H1 (cell line): ENCODE measurements at regions not wholly inside any gene's neighbourhood (a gene's known extent, or its start where the extent isn't known, plus 50 kb on each side); places are given as distances from the start of the nearest gene placed in this dataset.
A peak's percentile ranks its signal among the peaks of the same experiment; 100 is the strongest.

ENCODE experiments used
- CTCF ChIA-PET: fragments of 300-600 bp; sonication (Branson Sonifier 250); formaldehyde crosslinking; loops from one replicate; lab custom pipeline; 2021; ENCODE audit not compliant: partially characterized antibody; lab: Charles Lee
- POLR2A ChIA-PET: fragments of 300-600 bp; sonication (Branson Sonifier 250); formaldehyde crosslinking; loops from one replicate; lab custom pipeline; 2021; ENCODE audit warnings: inconsistent platforms; ENCODE audit not compliant: partially characterized antibody; lab: Charles Lee
- DNase-seq, 2 experiments: peaks; one replicate each; pipeline versions ENCODE4 v3.0.0 to v3.0.0-alpha.2; 2010 to 2022; ENCODE audit warnings: low spot score in 2 of 2, low read depth in 1 of 2, mixed read lengths in 1 of 2
- FAIRE-seq: peaks from 2 replicates; lab custom pipeline; 2011; peaks lifted over from hg19 to GRCh38; lab: Jason Lieb, UNC
- H2AFZ ChIP-seq: 2 replicates; pipeline ENCODE4 v1.8.1; 2012; ENCODE audit warnings: low read length, inconsistent platforms
- H2AK5ac ChIP-seq: 2 replicates; pipeline ENCODE4 v1.6.1; 2013; ENCODE audit warnings: low read depth, low read length
- H2BK120ac ChIP-seq: replicated peaks from 2 replicates; pipeline ENCODE3; 2013; ENCODE audit warnings: low read depth, low read length, inconsistent platforms
- H2BK12ac ChIP-seq: 2 replicates; pipeline ENCODE4 v1.6.1; 2013; ENCODE audit warnings: low read depth, low read length
- H2BK15ac ChIP-seq: 2 replicates; pipeline ENCODE4 v1.6.1; 2013; ENCODE audit warnings: low read length
- H2BK20ac ChIP-seq: 2 replicates; pipeline ENCODE4 v1.6.1; 2013; ENCODE audit warnings: low read length
- H2BK5ac ChIP-seq: 2 replicates; pipeline ENCODE4 v1.6.1; 2013; ENCODE audit warnings: low read depth, low read length
- H3K14ac ChIP-seq: 2 replicates; pipeline ENCODE4 v1.6.1; 2013; ENCODE audit warnings: inconsistent platforms; ENCODE audit not compliant: insufficient read length
- H3K18ac ChIP-seq: 2 replicates; pipeline ENCODE4 v1.6.1; 2013; ENCODE audit warnings: low read length; ENCODE audit errors: extremely low read depth
- H3K23ac ChIP-seq: 2 replicates; pipeline ENCODE4 v1.6.1; 2013; ENCODE audit warnings: inconsistent platforms; ENCODE audit not compliant: insufficient read length
- H3K23me2 ChIP-seq: 2 replicates; pipeline ENCODE4 v1.6.1; 2013; ENCODE audit warnings: low read depth, low read length
- H3K27ac ChIP-seq: 2 replicates; pipeline ENCODE4 v1.6.1; 2011; ENCODE audit warnings: low read depth, low read length, inconsistent platforms
- H3K27me3 ChIP-seq, 4 experiments: replicated peaks in 1 of 4; 1 replicate in 1 of 4; 2 replicates in 3 of 4; pipeline versions ENCODE4 v1.6.1 to v1.8.1; 2011 to 2013; ENCODE audit warnings: low read length in 3 of 4, mild to moderate bottlenecking in 3 of 4, inconsistent platforms in 2 of 4, mixed read lengths in 2 of 4, moderate library complexity in 1 of 4; ENCODE audit not compliant: control insufficient read depth in 3 of 4, insufficient read depth in 3 of 4; ENCODE audit errors: extremely low read depth in 1 of 4
- H3K36me3 ChIP-seq, 4 experiments: 2 replicates each; pipeline versions ENCODE4 v1.6.1 to v1.8.1; 2011 to 2013; ENCODE audit warnings: mild to moderate bottlenecking in 4 of 4, low read length in 3 of 4, moderate library complexity in 2 of 4, control low read depth in 1 of 4, inconsistent platforms in 1 of 4; ENCODE audit not compliant: insufficient read depth in 4 of 4, control insufficient read depth in 2 of 4
- H3K4ac ChIP-seq: replicated peaks from 2 replicates; pipeline ENCODE3; 2013; ENCODE audit warnings: low read length, low read depth, mixed read lengths, inconsistent platforms; ENCODE audit not compliant: insufficient read length
- H3K4me1 ChIP-seq, 4 experiments: replicated peaks in 1 of 4; 1 replicate in 1 of 4; 2 replicates in 3 of 4; pipeline versions ENCODE4 v1.6.1 to v1.8.1; 2011 to 2013; ENCODE audit warnings: low read length in 3 of 4, inconsistent platforms in 2 of 4, mixed read lengths in 1 of 4; ENCODE audit not compliant: insufficient read depth in 4 of 4, control insufficient read depth in 3 of 4
- H3K4me2 ChIP-seq, 2 experiments: 2 replicates each; pipeline versions ENCODE4 v1.6.1 to v1.8.1; 2011 to 2013; ENCODE audit warnings: low read depth in 2 of 2, low read length in 2 of 2, control low read depth in 1 of 2, inconsistent platforms in 1 of 2, mild to moderate bottlenecking in 1 of 2; ENCODE audit not compliant: insufficient read depth in 1 of 2
- H3K4me3 ChIP-seq, 4 experiments: fragments of 200-600, 300-600 bp in 1 of 4; sonication (generic), shearing (Covaris generic), sonication (Bioruptor Twin) in 1 of 4; 2 replicates each; pipeline versions ENCODE4 v1.5.1 to v1.8.1; 2011 to 2016; ENCODE audit warnings: low read length in 4 of 4, low read depth in 3 of 4, control low read depth in 2 of 4, inconsistent platforms in 2 of 4, mild to moderate bottlenecking in 2 of 4, mixed read lengths in 1 of 4, moderate library complexity in 1 of 4; ENCODE audit not compliant: insufficient read depth in 2 of 4; ENCODE audit errors: extremely low read depth in 1 of 4
- H3K56ac ChIP-seq: replicated peaks from 2 replicates; pipeline ENCODE3; 2013; ENCODE audit warnings: low read depth, mild to moderate bottlenecking, mixed read lengths, low read length, inconsistent platforms; ENCODE audit not compliant: insufficient read length
- H3K79me1 ChIP-seq: 2 replicates; pipeline ENCODE4 v1.6.1; 2013; ENCODE audit warnings: low read depth, low read length, control low read depth
- H3K79me2 ChIP-seq, 2 experiments: 2 replicates each; pipeline versions ENCODE4 v1.6.1 to v1.8.1; 2012 to 2013; ENCODE audit warnings: low read length in 2 of 2, mild to moderate bottlenecking in 2 of 2, inconsistent platforms in 1 of 2; ENCODE audit not compliant: insufficient read depth in 2 of 2, control insufficient read depth in 1 of 2
- H3K9ac ChIP-seq, 4 experiments: replicated peaks in 1 of 4; 1 replicate in 1 of 4; 2 replicates in 3 of 4; pipeline versions ENCODE4 v1.6.1 to v1.8.1; 2011 to 2013; ENCODE audit warnings: low read depth in 3 of 4, low read length in 3 of 4, control low read depth in 2 of 4, mild to moderate bottlenecking in 2 of 4, moderate library complexity in 2 of 4, inconsistent platforms in 1 of 4; ENCODE audit errors: extremely low read depth in 1 of 4
- H3K9me3 ChIP-seq, 2 experiments: 2 replicates each; pipeline versions ENCODE4 v1.6.1 to v1.8.1; 2012 to 2013; ENCODE audit warnings: mild to moderate bottlenecking in 2 of 2, moderate library complexity in 2 of 2, control low read depth in 1 of 2, inconsistent platforms in 1 of 2, low read depth in 1 of 2, low read length in 1 of 2, mixed read lengths in 1 of 2; ENCODE audit not compliant: insufficient read depth in 2 of 2
- H4K20me1 ChIP-seq, 2 experiments: replicated peaks in 1 of 2; 2 replicates each; pipeline versions ENCODE3 to v1.8.1; 2011 to 2013; ENCODE audit warnings: inconsistent platforms in 2 of 2, low read length in 2 of 2, mild to moderate bottlenecking in 1 of 2; ENCODE audit not compliant: insufficient read depth in 2 of 2, control insufficient read depth in 1 of 2
- H4K5ac ChIP-seq: 2 replicates; pipeline ENCODE4 v1.6.1; 2013; ENCODE audit warnings: low read length, low read depth, mixed read lengths, inconsistent platforms; ENCODE audit not compliant: insufficient read length
- H4K8ac ChIP-seq: 2 replicates; pipeline ENCODE4 v1.8.0; 2013; ENCODE audit warnings: mild to moderate bottlenecking, moderate library complexity, low read length, inconsistent platforms; ENCODE audit not compliant: insufficient read depth; ENCODE audit errors: extremely low read depth
- H4K91ac ChIP-seq: replicated peaks from 2 replicates; pipeline ENCODE3; 2013; ENCODE audit warnings: low read length, mixed read lengths, inconsistent platforms; ENCODE audit not compliant: insufficient read length
- KDM1A ChIP-seq: fragments of 200-600, 300-600 bp; sonication (generic); IDR thresholded peaks from 2 replicates; pipeline ENCODE4 v1.7.1; 2016; ENCODE audit warnings: mild to moderate bottlenecking, low read length, borderline replicate concordance
- TAF7 ChIP-seq: optimal IDR thresholded peaks from 2 replicates; pipeline ENCODE3; 2011; ENCODE audit warnings: low read depth, mild to moderate bottlenecking, inconsistent platforms, low read length, moderate library complexity, borderline replicate concordance
- WGBS, 2 experiments: shearing (Covaris generic) in 1 of 2; methylation state at CpG; one replicate each; pipeline versions ENCODE4 v1.1.6 to v1.1.7; 2013 to 2015; ENCODE audit warnings: low lambda C conversion rate in 2 of 2, mixed read lengths in 2 of 2, inconsistent platforms in 1 of 2, low coverage in 1 of 2, missing lambda C conversion rate in 1 of 2; ENCODE audit not compliant: insufficient replicate concordance in 2 of 2, insufficient coverage in 1 of 2, insufficient read length in 1 of 2; ENCODE audit errors: extremely low coverage in 1 of 2, missing lambda C conversion rate in 1 of 2; 5-methylcytosine and 5-hydroxymethylcytosine counted together

DNA sequence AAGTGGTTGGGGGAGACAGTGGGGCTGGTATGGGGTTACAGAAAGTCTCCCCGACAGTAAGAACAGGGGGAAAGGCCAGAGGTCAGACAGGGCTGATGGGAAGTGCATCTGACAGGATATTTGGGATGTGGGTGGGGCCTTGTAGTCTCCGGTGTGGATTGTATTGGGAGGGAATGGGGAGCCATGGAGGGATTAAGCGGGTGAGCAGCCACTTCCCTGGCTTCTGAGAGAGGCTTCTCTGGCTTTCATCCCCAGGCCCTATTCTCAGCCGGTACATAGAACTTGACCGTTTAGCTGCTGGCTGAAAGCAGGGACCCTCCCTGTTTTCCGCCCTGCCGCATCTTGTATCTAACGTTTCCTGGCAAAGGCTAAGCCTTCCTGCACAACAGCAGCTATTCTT, 222.0 kb upstream of the LHX5 start:
- no peak overlapping the region for H2BK120ac ChIP-seq
- no peak overlapping the region for H3K18ac ChIP-seq
- no peak for DNase-seq
- POLR2A ChIA-PET = interaction anchor here (0.6 kb wide), 1 partner anchor 236 kb away, joined by 3 read pairs; no protein-coding TSS in a partner anchor
- CTCF ChIA-PET = interaction anchor here (0.7 to 2.2 kb wide), 3 partner anchors 17 to 346 kb away, joined by 3 to 7 read pairs (median 6); no protein-coding TSS in a partner anchor
- no peak overlapping the region for H2BK12ac ChIP-seq
- H3K4ac ChIP-seq = no peak overlapping the region
- 92% methylated on average over 8 of the region's 8 CpGs; no CpG with 5 or more reads in 1 of the 2 experiments for WGBS, 2 experiments
- H2BK15ac ChIP-seq = no peak overlapping the region
- no peaks in the 10 kb centered on the region for H3K79me2 ChIP-seq
- no peak overlapping the region for H4K5ac ChIP-seq
- no peak overlapping the region for H3K56ac ChIP-seq
- H3K4me1 ChIP-seq = peaks cover 0 to 15% (median 3%) of the 10 kb centered on the region in 4 experiments; a peak in 6 of 7 replicates
- H3K14ac ChIP-seq = no peak overlapping the region
- TF ChIP-seq TAF7 (no peak), KDM1A (peak; percentile 51; the same call in 1 of the 2 replicates)
- TF ChIP-seq, all 59 proteins: peak for 1
- Histone ChIP-seq H2BK20ac (no peak overlapping the region), H3K23me2 (no peaks in the 10 kb centered on the region), H3K9me3 (no peaks in the 10 kb centered on the region), H3K27me3 (no peaks in the 10 kb centered on the region; a peak in 2 of 7 replicates), H4K20me1 (no peaks in the 10 kb centered on the region), H3K79me1 (no peaks in the 10 kb centered on the region), H2BK5ac (no peak overlapping the region), H3K36me3 (no peaks in the 10 kb centered on the region), H4K8ac (no peak overlapping the region), H4K91ac (no peak overlapping the region), H3K23ac (no peak overlapping the region), H3K4me3 (no peak overlapping the region), H3K9ac (no peak overlapping the region), H2AK5ac (no peak overlapping the region), H3K4me2 (no peak overlapping the region), H3K27ac (no peak overlapping the region), H2AFZ (no peak overlapping the region)
- FAIRE-seq = no peak
